ENCODE measurements at regions not wholly inside any gene's neighbourhood (a gene's known extent, or its start where the extent isn't known, plus 50 kb on each side); places are given as distances from the start of the nearest gene placed in this dataset.

DNA sequence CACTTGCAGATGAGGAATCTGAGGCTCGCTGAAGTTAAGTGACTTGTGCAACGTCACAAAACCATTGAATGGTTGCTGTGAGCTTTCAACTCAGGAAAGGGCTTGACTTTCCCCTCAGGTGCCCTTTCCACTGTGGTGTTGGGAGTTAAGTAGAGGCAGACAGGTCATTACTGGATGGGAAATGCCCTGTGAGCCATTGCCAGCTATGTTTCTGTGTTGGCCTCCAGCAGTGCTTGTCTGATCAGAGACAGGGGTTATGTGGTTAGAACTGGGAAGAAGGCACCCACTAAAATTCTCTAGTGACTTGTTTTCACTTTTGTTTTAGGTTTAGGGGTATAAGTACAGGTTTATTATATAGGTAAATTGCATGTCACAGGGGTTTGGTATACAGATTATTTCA, 96.6 kb downstream of the FDX1 start:
- TF ChIP-seq, protein P1, sequence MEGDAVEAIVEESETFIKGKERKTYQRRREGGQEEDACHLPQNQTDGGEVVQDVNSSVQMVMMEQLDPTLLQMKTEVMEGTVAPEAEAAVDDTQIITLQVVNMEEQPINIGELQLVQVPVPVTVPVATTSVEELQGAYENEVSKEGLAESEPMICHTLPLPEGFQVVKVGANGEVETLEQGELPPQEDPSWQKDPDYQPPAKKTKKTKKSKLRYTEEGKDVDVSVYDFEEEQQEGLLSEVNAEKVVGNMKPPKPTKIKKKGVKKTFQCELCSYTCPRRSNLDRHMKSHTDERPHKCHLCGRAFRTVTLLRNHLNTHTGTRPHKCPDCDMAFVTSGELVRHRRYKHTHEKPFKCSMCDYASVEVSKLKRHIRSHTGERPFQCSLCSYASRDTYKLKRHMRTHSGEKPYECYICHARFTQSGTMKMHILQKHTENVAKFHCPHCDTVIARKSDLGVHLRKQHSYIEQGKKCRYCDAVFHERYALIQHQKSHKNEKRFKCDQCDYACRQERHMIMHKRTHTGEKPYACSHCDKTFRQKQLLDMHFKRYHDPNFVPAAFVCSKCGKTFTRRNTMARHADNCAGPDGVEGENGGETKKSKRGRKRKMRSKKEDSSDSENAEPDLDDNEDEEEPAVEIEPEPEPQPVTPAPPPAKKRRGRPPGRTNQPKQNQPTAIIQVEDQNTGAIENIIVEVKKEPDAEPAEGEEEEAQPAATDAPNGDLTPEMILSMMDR (IDR thresholded peaks at IDR 0.05) = no peak
- TF ChIP-seq POLR2A (IDR thresholded peaks at IDR 0.05) = no peak

All from lower leg skin (tissue), 3 donors.